Prostate gland (tissue), 2 donors: ENCODE measurements at regions not wholly inside any gene's neighbourhood (a gene's known extent, or its start where the extent isn't known, plus 50 kb on each side); places are given as distances from the start of the nearest gene placed in this dataset.

ENCODE experiments used
- CTCF ChIP-seq, 4 experiments: fragments of 200-600 bp in 2 of 4; fragments of 450-650 bp in 2 of 4; sonication (generic) in 2 of 4; IDR thresholded peaks; 1 replicate in 3 of 4; 2 replicates in 1 of 4; pipeline ENCODE4 v1.5.1; 2016 to 2019; ENCODE audit warnings: antibody characterized with exemption in 4 of 4, mild to moderate bottlenecking in 2 of 4, moderate library complexity in 2 of 4
- POLR2A ChIP-seq: fragments of 450-650 bp; IDR thresholded peaks from one replicate; pipeline ENCODE4 v1.6.1; 2016; ENCODE audit warnings: antibody characterized with exemption, mild to moderate bottlenecking

- no peak for TF ChIP-seq POLR2A
- no peak for TF ChIP-seq CTCF (IDR thresholded peaks at IDR 0.05)
Measured at GRCh38 chr16:87233928-87234327, 83.3 kb downstream of the C16orf95 start.
